ENCODE measurements at regions not wholly inside any gene's neighbourhood (a gene's known extent, or its start where the extent isn't known, plus 50 kb on each side); places are given as distances from the start of the nearest gene placed in this dataset.

GRCh38 chr4:124594945-124595344 is 117.6 kb downstream of the ANKRD50 start:
- no peak for DNase-seq

- DNase-seq: no peak
Measured at GRCh38 chr4:124596816-124597215, 115.7 kb downstream of the ANKRD50 start.

GRCh38 chr4:124610211-124610610 is 102.3 kb downstream of the ANKRD50 start:
- no peak for DNase-seq

Measured in NCI-H226 (cell line).